Suprapubic skin (tissue), 4 donors: ENCODE measurements at regions not wholly inside any gene's neighbourhood (a gene's known extent, or its start where the extent isn't known, plus 50 kb on each side); places are given as distances from the start of the nearest gene placed in this dataset.

Experiments
- DNase-seq, 2 donors: peaks; one replicate each; pipeline ENCODE4 v3.0.0-alpha.2; 2019; ENCODE audit warnings: low spot score in 2 of 2
- H3K27ac ChIP-seq: fragments of 200-600 bp; sonication (generic); one replicate; pipeline ENCODE4 v1.5.1; 2019
- H3K27me3 ChIP-seq: fragments of 200-600 bp; sonication (generic); one replicate; pipeline ENCODE4 v1.5.1; 2019
- H3K36me3 ChIP-seq: fragments of 200-600 bp; sonication (generic); one replicate; pipeline ENCODE4 v1.5.1; 2019
- H3K4me1 ChIP-seq: fragments of 200-600 bp; sonication (generic); one replicate; pipeline ENCODE4 v1.5.1; 2019
- H3K4me3 ChIP-seq: fragments of 200-600 bp; sonication (generic); one replicate; pipeline ENCODE4 v1.5.1; 2019; ENCODE audit warnings: mild to moderate bottlenecking
- H3K9me3 ChIP-seq: fragments of 200-600 bp; sonication (generic); one replicate; pipeline ENCODE4 v1.5.1; 2019
- EP300 ChIP-seq: sonication (generic); formaldehyde crosslinking; IDR thresholded peaks from one replicate; pipeline ENCODE4 v1.6.1; 2017; ENCODE audit warnings: antibody characterized with exemption
- POLR2A ChIP-seq, 2 donors: fragments of 450-650 bp; IDR thresholded peaks; one replicate each; pipeline ENCODE4 v1.6.1; 2017; ENCODE audit warnings: antibody characterized with exemption in 2 of 2, mild to moderate bottlenecking in 2 of 2, moderate library complexity in 2 of 2
- POLR2AphosphoS5 ChIP-seq, 3 donors: sonication (generic); formaldehyde crosslinking; IDR thresholded peaks; one replicate each; pipeline ENCODE4 v1.6.1; 2017; ENCODE audit warnings: antibody characterized with exemption in 3 of 3
- WGBS: methylation state at CpG from one replicate; pipeline ENCODE4 v1.1.5; 2018; 5-methylcytosine and 5-hydroxymethylcytosine counted together
- TF ChIP-seq, protein P1 (sequence below), 2 donors: fragments of 200-600 bp in 1 of 2; fragments of 450-650 bp in 1 of 2; sonication (generic) in 1 of 2; IDR thresholded peaks; one replicate each; pipeline ENCODE4 v1.5.1; 2016 to 2019; ENCODE audit warnings: antibody characterized with exemption in 2 of 2, mild to moderate bottlenecking in 1 of 2, moderate library complexity in 1 of 2

DNA sequence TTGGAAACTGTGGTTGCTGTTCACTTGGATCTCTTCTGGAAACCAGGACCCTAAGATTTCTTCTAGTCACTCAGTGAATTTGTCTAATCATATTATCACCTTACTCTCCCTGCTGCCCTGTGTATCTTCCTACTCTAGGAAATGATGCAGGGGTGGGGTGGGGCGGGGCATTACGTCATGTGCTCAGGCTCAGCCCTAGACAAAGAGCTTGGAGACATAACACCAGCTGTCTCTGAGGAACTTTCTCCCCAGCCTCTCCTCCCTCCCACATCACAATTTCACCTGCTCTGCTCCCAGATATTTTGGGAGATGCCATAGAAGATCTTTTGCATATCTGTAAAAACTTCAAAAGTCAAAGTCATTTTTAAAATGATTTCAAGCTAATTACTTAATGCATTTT lies 470.4 kb downstream of the ZSWIM6 start:
- WGBS, result 57% methylated on average over 2 of the region's 2 CpGs
- no peak for TF ChIP-seq POLR2AphosphoS5 (IDR thresholded peaks at IDR 0.05)
- TF ChIP-seq, protein P1, sequence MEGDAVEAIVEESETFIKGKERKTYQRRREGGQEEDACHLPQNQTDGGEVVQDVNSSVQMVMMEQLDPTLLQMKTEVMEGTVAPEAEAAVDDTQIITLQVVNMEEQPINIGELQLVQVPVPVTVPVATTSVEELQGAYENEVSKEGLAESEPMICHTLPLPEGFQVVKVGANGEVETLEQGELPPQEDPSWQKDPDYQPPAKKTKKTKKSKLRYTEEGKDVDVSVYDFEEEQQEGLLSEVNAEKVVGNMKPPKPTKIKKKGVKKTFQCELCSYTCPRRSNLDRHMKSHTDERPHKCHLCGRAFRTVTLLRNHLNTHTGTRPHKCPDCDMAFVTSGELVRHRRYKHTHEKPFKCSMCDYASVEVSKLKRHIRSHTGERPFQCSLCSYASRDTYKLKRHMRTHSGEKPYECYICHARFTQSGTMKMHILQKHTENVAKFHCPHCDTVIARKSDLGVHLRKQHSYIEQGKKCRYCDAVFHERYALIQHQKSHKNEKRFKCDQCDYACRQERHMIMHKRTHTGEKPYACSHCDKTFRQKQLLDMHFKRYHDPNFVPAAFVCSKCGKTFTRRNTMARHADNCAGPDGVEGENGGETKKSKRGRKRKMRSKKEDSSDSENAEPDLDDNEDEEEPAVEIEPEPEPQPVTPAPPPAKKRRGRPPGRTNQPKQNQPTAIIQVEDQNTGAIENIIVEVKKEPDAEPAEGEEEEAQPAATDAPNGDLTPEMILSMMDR (IDR thresholded peaks at IDR 0.05), result no peak
- no peak for TF ChIP-seq EP300
- no peak for TF ChIP-seq POLR2A (IDR thresholded peaks at IDR 0.05)

DNA sequence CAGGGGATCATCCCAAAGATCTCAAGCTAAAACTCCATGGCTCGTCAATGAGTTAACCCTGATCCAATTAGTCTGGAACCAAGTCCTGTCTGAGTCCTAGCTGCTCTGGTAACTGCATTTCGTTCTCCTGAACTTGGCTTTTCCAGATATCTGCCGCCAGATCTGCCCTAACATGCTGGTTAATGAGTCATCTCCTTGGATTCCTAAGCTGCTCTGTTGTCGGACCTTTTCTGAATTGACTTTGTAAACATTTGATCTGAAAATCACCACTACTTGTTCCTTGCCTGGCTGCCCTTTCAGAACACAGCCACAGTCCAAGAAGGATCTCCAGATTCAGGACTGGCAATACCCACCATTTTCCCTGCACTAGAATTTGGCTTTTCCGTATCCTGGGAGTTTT lies 473.0 kb downstream of the ZSWIM6 start:
- Histone ChIP-seq H3K4me3 (no peak overlapping the region), H3K4me1 (peaks cover 17% of the 10 kb centered on the region), H3K27ac (no peak overlapping the region), H3K36me3 (no peaks in the 10 kb centered on the region), H3K27me3 (no peaks in the 10 kb centered on the region), H3K9me3 (no peaks in the 10 kb centered on the region)
- no peak for TF ChIP-seq POLR2A (IDR thresholded peaks at IDR 0.05)
- DNase-seq, result no peak
- WGBS, result 55% methylated on average over 5 of the region's 5 CpGs

More for the DNA sequence above, 470.4 kb downstream of the ZSWIM6 start:
- Histone ChIP-seq H3K27me3 (no peaks in the 10 kb centered on the region), H3K4me1 (peaks cover 7% of the 10 kb centered on the region), H3K4me3 (no peak overlapping the region), H3K27ac (no peak overlapping the region), H3K36me3 (no peaks in the 10 kb centered on the region), H3K9me3 (no peaks in the 10 kb centered on the region)
- no peak for DNase-seq

DNA sequence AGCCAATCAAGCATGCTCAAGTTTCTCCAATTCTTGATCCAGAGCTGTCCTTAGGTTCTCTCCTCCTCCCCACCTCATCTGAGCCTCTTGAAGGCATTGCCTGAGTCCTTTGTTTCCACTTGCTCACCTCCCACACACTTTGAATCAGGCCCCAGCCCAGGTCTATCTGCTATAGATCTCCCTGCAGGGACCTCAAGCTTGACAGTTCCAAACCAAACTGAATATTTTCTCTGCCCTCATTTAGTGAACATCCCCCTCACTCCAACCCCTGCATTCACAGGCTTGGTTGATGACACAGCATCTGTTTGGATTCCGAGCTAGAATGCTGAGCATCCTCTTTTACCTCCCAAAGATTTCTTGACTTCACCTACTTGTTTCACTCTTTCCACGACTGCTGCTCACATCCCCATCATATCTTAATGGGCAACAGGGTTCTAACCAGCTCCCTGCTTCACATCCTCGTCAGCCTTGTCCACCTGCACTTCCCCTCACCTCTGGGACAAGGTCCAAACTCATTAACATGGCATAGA lies 474.5 kb downstream of the ZSWIM6 start:
- Histone ChIP-seq H3K9me3 (no peaks in the 10 kb centered on the region), H3K4me3 (no peak overlapping the region), H3K27ac (no peak overlapping the region), H3K36me3 (no peaks in the 10 kb centered on the region), H3K4me1 (peaks cover 19% of the 10 kb centered on the region), H3K27me3 (no peaks in the 10 kb centered on the region)
- no peak for DNase-seq
- TF ChIP-seq POLR2AphosphoS5 (IDR thresholded peaks at IDR 0.05), result no peak
- TF ChIP-seq, protein P1 (IDR thresholded peaks at IDR 0.05), result no peak
- no peak for TF ChIP-seq EP300
- no peak for TF ChIP-seq POLR2A (IDR thresholded peaks at IDR 0.05)
- WGBS, result 71% methylated on average over 3 of the region's 3 CpGs

DNA sequence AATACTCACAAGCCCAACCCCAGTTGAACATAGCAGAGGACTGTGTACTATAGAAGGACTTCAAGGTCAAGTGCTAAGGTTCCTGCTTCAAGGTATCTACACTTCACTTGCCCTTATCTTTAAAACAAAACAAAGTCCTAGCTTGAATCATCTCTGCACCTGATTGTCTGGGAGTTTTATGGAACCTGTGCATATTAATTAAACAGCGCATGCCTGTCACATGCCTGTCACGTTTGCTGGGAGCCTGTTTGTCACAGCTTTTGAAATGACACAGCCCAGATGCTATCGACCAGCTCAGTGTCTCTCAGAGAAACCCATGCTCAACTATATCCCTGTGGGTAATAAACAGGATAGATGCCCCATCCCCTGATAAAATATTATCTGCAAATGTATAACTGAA lies 476.0 kb downstream of the ZSWIM6 start:
- Histone ChIP-seq H3K4me1 (peaks cover 19% of the 10 kb centered on the region), H3K36me3 (no peaks in the 10 kb centered on the region), H3K9me3 (no peaks in the 10 kb centered on the region), H3K27me3 (no peaks in the 10 kb centered on the region), H3K4me3 (no peak overlapping the region), H3K27ac (no peak overlapping the region)
- TF ChIP-seq EP300, result no peak
- TF ChIP-seq POLR2AphosphoS5 (IDR thresholded peaks at IDR 0.05), result no peak
- TF ChIP-seq POLR2A (IDR thresholded peaks at IDR 0.05), result no peak
- TF ChIP-seq, protein P1 (IDR thresholded peaks at IDR 0.05), result no peak
- no peak for DNase-seq
- 58% methylated on average over 3 of the region's 3 CpGs for WGBS

DNA sequence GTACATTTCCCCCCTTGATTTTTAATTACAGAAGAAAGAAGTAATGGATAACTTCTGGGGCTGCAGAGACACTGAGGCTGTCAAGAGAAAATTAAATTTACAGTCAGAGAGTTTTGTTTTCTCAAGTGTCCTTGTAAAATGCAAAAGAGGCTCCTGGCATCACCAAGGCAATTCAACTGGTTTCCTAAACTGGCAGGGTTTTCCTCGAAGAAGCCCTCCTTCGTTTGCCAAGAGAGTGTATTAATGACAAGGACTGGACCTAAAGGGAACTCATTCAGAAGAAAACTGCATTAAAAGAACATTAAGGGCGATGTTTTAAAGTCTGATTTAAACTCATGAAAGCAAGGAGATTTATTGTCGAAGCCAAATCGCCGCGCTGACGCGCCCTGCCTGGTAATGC lies 476.9 kb downstream of the ZSWIM6 start:
- Histone ChIP-seq H3K27ac (no peak overlapping the region), H3K27me3 (no peaks in the 10 kb centered on the region), H3K36me3 (no peaks in the 10 kb centered on the region), H3K4me3 (no peak overlapping the region), H3K4me1 (peaks cover 19% of the 10 kb centered on the region), H3K9me3 (no peaks in the 10 kb centered on the region)
- DNase-seq, result no peak
- TF ChIP-seq POLR2A (IDR thresholded peaks at IDR 0.05) (no peak), EP300 (no peak), POLR2AphosphoS5 (IDR thresholded peaks at IDR 0.05) (no peak)
- TF ChIP-seq, protein P1 (IDR thresholded peaks at IDR 0.05), result no peak
- 69% methylated on average over 9 of the region's 9 CpGs for WGBS

DNA sequence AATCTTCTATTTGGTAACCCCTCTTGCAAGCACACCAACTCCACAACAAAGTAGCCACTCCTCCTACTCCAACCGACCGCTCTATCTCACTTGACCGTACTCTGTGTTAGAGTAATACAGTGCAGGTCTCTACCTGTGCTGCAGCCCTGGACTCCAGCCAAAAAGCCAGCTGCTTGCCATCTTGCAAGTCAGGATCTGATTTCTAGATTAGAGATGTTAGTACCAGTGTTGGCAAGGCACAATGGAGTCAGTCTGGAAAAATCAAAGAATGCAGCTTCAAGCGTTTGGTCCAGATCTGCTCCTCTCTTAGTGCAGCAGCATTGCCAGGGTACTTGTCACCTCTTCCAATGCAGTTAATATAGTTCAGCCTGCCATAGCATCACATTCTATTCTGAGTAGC lies 477.6 kb downstream of the ZSWIM6 start:
- DNase-seq, result peak in 1 of 2 donors; percentile 72
- 63% methylated on average over 4 of the region's 4 CpGs for WGBS
- Histone ChIP-seq H3K4me3 (no peak overlapping the region), H3K27me3 (no peaks in the 10 kb centered on the region), H3K27ac (no peak overlapping the region), H3K9me3 (no peaks in the 10 kb centered on the region), H3K36me3 (no peaks in the 10 kb centered on the region), H3K4me1 (peaks cover 19% of the 10 kb centered on the region)
- TF ChIP-seq POLR2AphosphoS5 (IDR thresholded peaks at IDR 0.05) (peak in 1 of 3 donors; percentile 38), POLR2A (IDR thresholded peaks at IDR 0.05) (no peak)
- TF ChIP-seq, protein P1 (IDR thresholded peaks at IDR 0.05), result no peak
